ENCODE measurements at regions not wholly inside any gene's neighbourhood (a gene's known extent, or its start where the extent isn't known, plus 50 kb on each side); places are given as distances from the start of the nearest gene placed in this dataset.

DNA sequence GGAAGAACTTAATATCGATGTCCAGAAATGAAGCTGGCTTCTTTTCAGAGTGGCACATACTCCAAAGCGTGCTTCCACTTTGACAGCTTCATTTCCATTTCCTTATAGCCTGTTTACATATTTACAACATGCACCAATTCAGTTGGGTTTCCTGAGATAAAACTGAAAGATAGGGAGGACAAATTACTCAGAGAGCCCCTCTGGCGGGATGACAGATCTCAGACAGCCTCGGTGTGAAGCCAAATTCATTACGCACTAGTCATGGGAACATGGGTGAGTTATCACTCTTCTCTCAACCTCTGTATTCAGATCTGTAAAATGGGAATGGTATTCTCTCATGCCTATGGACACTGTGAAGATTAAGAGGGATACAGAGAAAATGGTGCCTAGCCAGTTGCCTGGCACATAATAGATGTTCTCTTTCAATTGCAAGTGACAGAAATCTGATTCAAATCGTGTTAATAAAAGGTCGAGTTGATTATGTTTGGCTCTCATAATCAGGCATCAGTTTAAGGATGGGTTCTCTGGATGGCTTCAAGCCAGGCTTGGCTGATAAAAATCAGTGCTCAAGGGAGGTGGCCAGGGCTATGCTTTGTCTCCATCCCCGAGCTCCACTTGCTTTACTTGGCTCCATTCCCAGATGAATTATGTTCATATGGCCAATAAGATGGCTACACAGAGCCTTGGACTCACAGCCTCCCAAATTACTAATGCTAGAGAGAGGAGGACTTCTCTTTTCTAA, 132.2 kb upstream of the C1QTNF7 start:
- DNase-seq (ENCODE audit: low read depth): no peak
- TF ChIP-seq, protein P1, sequence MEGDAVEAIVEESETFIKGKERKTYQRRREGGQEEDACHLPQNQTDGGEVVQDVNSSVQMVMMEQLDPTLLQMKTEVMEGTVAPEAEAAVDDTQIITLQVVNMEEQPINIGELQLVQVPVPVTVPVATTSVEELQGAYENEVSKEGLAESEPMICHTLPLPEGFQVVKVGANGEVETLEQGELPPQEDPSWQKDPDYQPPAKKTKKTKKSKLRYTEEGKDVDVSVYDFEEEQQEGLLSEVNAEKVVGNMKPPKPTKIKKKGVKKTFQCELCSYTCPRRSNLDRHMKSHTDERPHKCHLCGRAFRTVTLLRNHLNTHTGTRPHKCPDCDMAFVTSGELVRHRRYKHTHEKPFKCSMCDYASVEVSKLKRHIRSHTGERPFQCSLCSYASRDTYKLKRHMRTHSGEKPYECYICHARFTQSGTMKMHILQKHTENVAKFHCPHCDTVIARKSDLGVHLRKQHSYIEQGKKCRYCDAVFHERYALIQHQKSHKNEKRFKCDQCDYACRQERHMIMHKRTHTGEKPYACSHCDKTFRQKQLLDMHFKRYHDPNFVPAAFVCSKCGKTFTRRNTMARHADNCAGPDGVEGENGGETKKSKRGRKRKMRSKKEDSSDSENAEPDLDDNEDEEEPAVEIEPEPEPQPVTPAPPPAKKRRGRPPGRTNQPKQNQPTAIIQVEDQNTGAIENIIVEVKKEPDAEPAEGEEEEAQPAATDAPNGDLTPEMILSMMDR (IDR thresholded peaks at IDR 0.05; ENCODE audit: control insufficient read depth, insufficient read depth, low read depth, low read length, missing control alignments): no peak
- H3K4me3 ChIP-seq (ENCODE audit: control insufficient read depth, low read depth, low read length): no peak overlapping the region

DNA sequence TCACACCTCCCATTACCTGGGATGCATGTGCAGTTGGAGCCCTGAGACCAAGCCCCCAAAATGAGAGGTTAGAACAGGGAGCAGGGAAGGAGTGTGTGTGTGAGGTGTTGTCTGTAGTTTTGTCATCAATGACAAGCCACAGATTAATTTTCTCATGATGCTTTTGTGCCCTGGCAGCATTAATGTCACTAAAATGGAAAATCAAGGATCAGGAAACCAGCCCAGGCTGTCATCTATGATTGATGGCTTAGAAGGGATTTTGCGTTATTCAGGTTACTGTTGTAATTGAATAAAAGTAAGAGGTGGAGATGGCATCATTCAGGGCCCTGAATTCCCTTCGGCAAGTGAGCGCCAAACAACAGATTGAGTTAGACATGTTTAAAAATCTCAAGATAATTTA, 130.5 kb upstream of the C1QTNF7 start:
- no peak for DNase-seq (ENCODE audit: low read depth)
- TF ChIP-seq, protein P1 (IDR thresholded peaks at IDR 0.05; ENCODE audit: control insufficient read depth, insufficient read depth, low read depth, low read length, missing control alignments): no peak

GRCh38 chr4:15299627-15300026, 128.2 kb upstream of the C1QTNF7 start:
- DNase-seq (ENCODE audit: low read depth): no peak
- no peak overlapping the region for H3K4me3 ChIP-seq (ENCODE audit: control insufficient read depth, low read depth, low read length)
- TF ChIP-seq, protein P1 (IDR thresholded peaks at IDR 0.05; ENCODE audit: control insufficient read depth, insufficient read depth, low read depth, low read length, missing control alignments): no peak

More for the DNA sequence above, 130.5 kb upstream of the C1QTNF7 start:
- no peak overlapping the region for H3K4me3 ChIP-seq (ENCODE audit: control insufficient read depth, low read depth, low read length)

GRCh38 chr4:15303052-15303641, 124.7 kb upstream of the C1QTNF7 start:
- no peak overlapping the region for H3K4me3 ChIP-seq (ENCODE audit: control insufficient read depth, low read depth, low read length)
- TF ChIP-seq, protein P1 (IDR thresholded peaks at IDR 0.05; ENCODE audit: control insufficient read depth, insufficient read depth, low read depth, low read length, missing control alignments): no peak
- DNase-seq (ENCODE audit: low read depth): peak; percentile 42

DNA sequence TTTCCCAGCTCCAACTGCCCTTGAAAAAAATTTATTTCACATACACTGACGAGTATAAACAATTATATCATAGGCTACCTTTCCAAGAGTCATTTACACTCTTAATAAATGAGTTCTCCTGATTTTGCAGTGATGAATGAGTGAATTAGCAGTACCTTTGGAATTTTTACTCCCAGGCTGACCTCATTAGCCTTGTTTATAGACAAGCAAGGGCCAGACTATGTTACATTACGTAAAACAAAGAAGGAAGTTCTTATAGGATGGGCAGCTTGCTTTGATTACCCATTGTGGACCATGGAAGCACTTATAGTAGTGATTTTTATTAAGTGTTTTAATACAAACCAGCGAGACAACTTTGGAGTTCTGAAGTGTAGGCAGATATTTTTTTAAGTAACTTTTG, 112.9 kb upstream of the C1QTNF7 start:
- DNase-seq (ENCODE audit: low read depth): no peak
- TF ChIP-seq, protein P1 (IDR thresholded peaks at IDR 0.05; ENCODE audit: control insufficient read depth, insufficient read depth, low read depth, low read length, missing control alignments): no peak
- H3K4me3 ChIP-seq (ENCODE audit: control insufficient read depth, low read depth, low read length): no peak overlapping the region

- no peak overlapping the region for H3K4me3 ChIP-seq (ENCODE audit: control insufficient read depth, low read depth, low read length)
- no peak for DNase-seq (ENCODE audit: low read depth)
- TF ChIP-seq, protein P1 (IDR thresholded peaks at IDR 0.05; ENCODE audit: control insufficient read depth, insufficient read depth, low read depth, low read length, missing control alignments): no peak
Measured at GRCh38 chr4:15317246-15317645, 110.6 kb upstream of the C1QTNF7 start.
